Upper lobe of left lung (tissue), 4 donors: ENCODE measurements at regions not wholly inside any gene's neighbourhood (a gene's known extent, or its start where the extent isn't known, plus 50 kb on each side); places are given as distances from the start of the nearest gene placed in this dataset.

Experiments used
- CTCF ChIP-seq, 6 experiments: fragments of 450-650 bp in 4 of 6; fragments of 200-600 bp in 2 of 6; sonication (generic) in 2 of 6; IDR thresholded peaks; one replicate each; pipeline ENCODE4 v1.5.1; 2016 to 2019; ENCODE audit warnings: antibody characterized with exemption in 6 of 6
- POLR2A ChIP-seq, 4 donors: fragments of 450-650 bp; IDR thresholded peaks; one replicate each; pipeline ENCODE4 v1.5.1; 2016 to 2017; ENCODE audit warnings: antibody characterized with exemption in 4 of 4, mild to moderate bottlenecking in 2 of 4

- TF ChIP-seq CTCF (IDR thresholded peaks at IDR 0.05) (no peak), POLR2A (IDR thresholded peaks at IDR 0.05) (no peak)
These were observed 113.2 kb downstream of the GYPC start for GRCh38 chr2:126769118-126769517.
